HL-60 (cell line): ENCODE measurements at regions not wholly inside any gene's neighbourhood (a gene's known extent, or its start where the extent isn't known, plus 50 kb on each side); places are given as distances from the start of the nearest gene placed in this dataset.

Experiments
- DNase-seq, 2 experiments: peaks; one replicate each; pipeline ENCODE4 v3.0.0-alpha.2; 2010 to 2020; ENCODE audit warnings: low read depth in 1 of 2, low spot score in 1 of 2
- H3K27ac ChIP-seq: fragments of 250-450 bp; sonication (Bioruptor Pico); replicated peaks from 2 replicates; pipeline ENCODE4 v1.5.1; 2020; ENCODE audit warnings: mild to moderate bottlenecking, moderate library complexity
- H3K27me3 ChIP-seq: fragments of 250-450 bp; sonication (Bioruptor Pico); 2 replicates; pipeline ENCODE4 v1.5.1; 2021; ENCODE audit warnings: mild to moderate bottlenecking, moderate library complexity; ENCODE audit not compliant: insufficient read depth, poor library complexity, severe bottlenecking
- H3K4me3 ChIP-seq: replicated peaks from 2 replicates; pipeline ENCODE4 v1.5.1; 2011; ENCODE audit warnings: mild to moderate bottlenecking, control low read depth, low read length; ENCODE audit not compliant: insufficient read depth
- GABPA ChIP-seq: IDR thresholded peaks from 2 replicates; pipeline ENCODE4 v1.6.1; 2012; ENCODE audit warnings: low read depth
- POLR2AphosphoS5 ChIP-seq: IDR thresholded peaks from 2 replicates; pipeline ENCODE4 v1.6.1; 2012; ENCODE audit warnings: low read depth
- REST ChIP-seq: IDR thresholded peaks from 2 replicates; pipeline ENCODE4 v1.6.1; 2012; ENCODE audit warnings: low read depth; ENCODE audit not compliant: insufficient replicate concordance
- SPI1 ChIP-seq: IDR thresholded peaks from 2 replicates; pipeline ENCODE4 v1.6.1; 2012; ENCODE audit warnings: low read depth, mild to moderate bottlenecking, borderline replicate concordance
- TF ChIP-seq, protein P1 (sequence below): IDR thresholded peaks from one replicate; pipeline ENCODE4 v1.5.1; 2011; ENCODE audit warnings: low read length, control low read depth, inconsistent platforms; ENCODE audit not compliant: insufficient read depth

DNA sequence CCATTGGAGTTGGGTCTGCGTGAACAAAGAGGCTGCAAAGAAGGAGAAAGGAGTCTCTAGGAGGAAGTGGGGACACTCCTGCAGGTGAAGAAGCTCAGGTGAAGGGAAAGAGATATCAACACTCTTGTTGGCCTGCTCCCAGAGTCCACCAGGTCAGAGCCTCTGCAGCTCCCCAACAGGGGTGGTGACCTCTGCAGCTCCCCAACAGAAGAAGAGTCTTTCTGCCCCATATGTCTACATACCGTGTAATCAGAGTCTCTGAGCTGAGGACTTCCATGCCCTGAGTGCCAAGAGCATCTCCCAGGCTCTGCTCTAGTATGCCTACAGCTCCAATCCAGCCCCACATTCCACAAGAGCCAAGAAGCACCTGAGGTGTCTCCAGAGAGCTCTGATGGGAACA, 67.4 kb upstream of the TRPC7 start:
- TF ChIP-seq SPI1 (no peak), GABPA (no peak), REST (no peak), POLR2AphosphoS5 (no peak)
- TF ChIP-seq, protein P1, sequence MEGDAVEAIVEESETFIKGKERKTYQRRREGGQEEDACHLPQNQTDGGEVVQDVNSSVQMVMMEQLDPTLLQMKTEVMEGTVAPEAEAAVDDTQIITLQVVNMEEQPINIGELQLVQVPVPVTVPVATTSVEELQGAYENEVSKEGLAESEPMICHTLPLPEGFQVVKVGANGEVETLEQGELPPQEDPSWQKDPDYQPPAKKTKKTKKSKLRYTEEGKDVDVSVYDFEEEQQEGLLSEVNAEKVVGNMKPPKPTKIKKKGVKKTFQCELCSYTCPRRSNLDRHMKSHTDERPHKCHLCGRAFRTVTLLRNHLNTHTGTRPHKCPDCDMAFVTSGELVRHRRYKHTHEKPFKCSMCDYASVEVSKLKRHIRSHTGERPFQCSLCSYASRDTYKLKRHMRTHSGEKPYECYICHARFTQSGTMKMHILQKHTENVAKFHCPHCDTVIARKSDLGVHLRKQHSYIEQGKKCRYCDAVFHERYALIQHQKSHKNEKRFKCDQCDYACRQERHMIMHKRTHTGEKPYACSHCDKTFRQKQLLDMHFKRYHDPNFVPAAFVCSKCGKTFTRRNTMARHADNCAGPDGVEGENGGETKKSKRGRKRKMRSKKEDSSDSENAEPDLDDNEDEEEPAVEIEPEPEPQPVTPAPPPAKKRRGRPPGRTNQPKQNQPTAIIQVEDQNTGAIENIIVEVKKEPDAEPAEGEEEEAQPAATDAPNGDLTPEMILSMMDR = no peak
- Histone ChIP-seq H3K27me3 (no peaks in the 10 kb centered on the region), H3K27ac (no peak overlapping the region), H3K4me3 (no peak overlapping the region)
- DNase-seq = no peak

- Histone ChIP-seq H3K27me3 (no peaks in the 10 kb centered on the region), H3K4me3 (no peak overlapping the region), H3K27ac (no peak overlapping the region)
- TF ChIP-seq POLR2AphosphoS5 (no peak), GABPA (no peak), SPI1 (no peak), REST (no peak)
- TF ChIP-seq, protein P1 = no peak
- no peak for DNase-seq
Measured at GRCh38 chr5:136430081-136430480, 64.7 kb upstream of the TRPC7 start.

DNA sequence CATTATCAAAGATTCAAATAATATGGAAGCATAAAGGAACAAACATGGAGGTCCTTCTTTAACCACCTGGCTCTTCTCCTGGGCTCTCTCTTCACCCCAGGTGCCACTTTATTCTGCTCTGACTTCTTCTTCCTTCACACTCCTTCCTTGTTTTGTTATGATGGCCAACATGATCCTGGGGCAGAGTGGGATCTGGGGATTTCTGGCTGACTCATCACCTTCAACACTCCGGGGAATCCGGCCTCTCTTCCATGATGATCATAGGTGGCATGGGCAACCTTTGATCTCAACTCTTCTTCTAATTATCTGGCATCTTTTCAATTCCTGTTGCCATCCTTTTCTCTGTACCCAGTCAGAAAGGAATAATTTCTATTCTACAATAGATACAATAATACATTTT, 62.1 kb upstream of the TRPC7 start:
- Histone ChIP-seq H3K4me3 (no peak overlapping the region), H3K27ac (no peak overlapping the region), H3K27me3 (no peaks in the 10 kb centered on the region)
- TF ChIP-seq REST (no peak), POLR2AphosphoS5 (no peak), GABPA (no peak), SPI1 (no peak)
- TF ChIP-seq, protein P1 = no peak
- DNase-seq = no peak
